OCI-LY1 (cell line): ENCODE measurements at regions not wholly inside any gene's neighbourhood (a gene's known extent, or its start where the extent isn't known, plus 50 kb on each side); places are given as distances from the start of the nearest gene placed in this dataset.

ENCODE experiments used
- CTCF ChIP-seq: fragments of 200-600 bp; sonication (generic), shearing (Covaris generic); IDR thresholded peaks from 2 replicates; pipeline ENCODE4 v1.5.1; 2017; ENCODE audit warnings: mild to moderate bottlenecking, antibody characterized with exemption, low read length, moderate library complexity, mixed read lengths
- EZH2 ChIP-seq: fragments of 200-600 bp; sonication (generic), shearing (Covaris generic); IDR thresholded peaks from 2 replicates; pipeline ENCODE4 v1.8.0; 2017; ENCODE audit warnings: borderline replicate concordance, mixed run types, mild to moderate bottlenecking, antibody characterized with exemption, low read length, moderate library complexity, mixed read lengths

- TF ChIP-seq CTCF = no peak
- no peak for TF ChIP-seq EZH2
Measured at GRCh38 chr2:122866095-122866494, 1110.6 kb downstream of the TSN start.
